ENCODE measurements at regions not wholly inside any gene's neighbourhood (a gene's known extent, or its start where the extent isn't known, plus 50 kb on each side); places are given as distances from the start of the nearest gene placed in this dataset.
A peak's percentile ranks its signal among the peaks of the same experiment; 100 is the strongest.

- DNase-seq (ENCODE audit: low read depth, low spot score), result no peak
- H3K4me3 ChIP-seq (ENCODE audit: low read depth, low read length), result no peak overlapping the region
- in situ Hi-C loops (cut with HindIII; ENCODE audit: low sequenced_read_pairs), result no loop called here
- no peak for TF ChIP-seq CTCF (IDR thresholded peaks at IDR 0.05; ENCODE audit: low read depth, low read length)
Observed at GRCh38 chr7:42672339-42672999, 239.4 kb downstream of the C7orf25 start.

- DNase-seq (ENCODE audit: low read depth, low spot score), result peak; percentile 26
- no peak for TF ChIP-seq CTCF (IDR thresholded peaks at IDR 0.05; ENCODE audit: low read depth, low read length)
- in situ Hi-C loops (cut with HindIII; ENCODE audit: low sequenced_read_pairs), result no loop called here
- no peak overlapping the region for H3K4me3 ChIP-seq (ENCODE audit: low read depth, low read length)
Observed at GRCh38 chr7:42671627-42672026, 240.2 kb downstream of the C7orf25 start.

- no peak for DNase-seq (ENCODE audit: low read depth, low spot score)
- H3K4me3 ChIP-seq (ENCODE audit: low read depth, low read length), result no peak overlapping the region
- in situ Hi-C loops (cut with HindIII; ENCODE audit: low sequenced_read_pairs), result no loop called here
- no peak for TF ChIP-seq CTCF (IDR thresholded peaks at IDR 0.05; ENCODE audit: low read depth, low read length)
Observed at GRCh38 chr7:42666994-42667393, 244.9 kb downstream of the C7orf25 start.

- TF ChIP-seq CTCF (IDR thresholded peaks at IDR 0.05; ENCODE audit: low read depth, low read length), result no peak
- in situ Hi-C loops (cut with HindIII; ENCODE audit: low sequenced_read_pairs), result no loop called here
- DNase-seq (ENCODE audit: low read depth, low spot score), result no peak
- H3K4me3 ChIP-seq (ENCODE audit: low read depth, low read length), result no peak overlapping the region
Observed at GRCh38 chr7:42662862-42663261, 249.0 kb downstream of the C7orf25 start.

- peak; percentile 72 for DNase-seq (ENCODE audit: low read depth, low spot score)
- no peak for TF ChIP-seq CTCF (IDR thresholded peaks at IDR 0.05; ENCODE audit: low read depth, low read length)
- no peak overlapping the region for H3K4me3 ChIP-seq (ENCODE audit: low read depth, low read length)
- in situ Hi-C loops (cut with HindIII; ENCODE audit: low sequenced_read_pairs), result no loop called here
Observed at GRCh38 chr7:42661312-42661711, 250.6 kb downstream of the C7orf25 start.

- DNase-seq (ENCODE audit: low read depth, low spot score), result no peak
- TF ChIP-seq CTCF (IDR thresholded peaks at IDR 0.05; ENCODE audit: low read depth, low read length), result no peak
- in situ Hi-C loops (cut with HindIII; ENCODE audit: low sequenced_read_pairs), result no loop called here
Observed at GRCh38 chr7:42650701-42651100, 261.2 kb downstream of the C7orf25 start.

More at GRCh38 chr7:42650701-42651100, 261.2 kb downstream of the C7orf25 start:
- no peak overlapping the region for H3K4me3 ChIP-seq (ENCODE audit: low read depth, low read length)

Data from astrocyte of the spinal cord (primary cell).